AG10803 (cell line): ENCODE measurements at regions not wholly inside any gene's neighbourhood (a gene's known extent, or its start where the extent isn't known, plus 50 kb on each side); places are given as distances from the start of the nearest gene placed in this dataset.

Source experiments
- DNase-seq: peaks from one replicate; pipeline ENCODE4 v3.0.0; 2010; ENCODE audit warnings: low read depth
- H3K4me3 ChIP-seq: 2 replicates; pipeline ENCODE4 v1.5.1; 2011; ENCODE audit warnings: mild to moderate bottlenecking, low read length, control low read depth
- TF ChIP-seq, protein P1 (sequence below): conservative IDR thresholded peaks from 2 replicates; pipeline ENCODE4 v1.5.1; 2011; ENCODE audit warnings: mild to moderate bottlenecking, low read length, control low read depth, inconsistent platforms

DNA sequence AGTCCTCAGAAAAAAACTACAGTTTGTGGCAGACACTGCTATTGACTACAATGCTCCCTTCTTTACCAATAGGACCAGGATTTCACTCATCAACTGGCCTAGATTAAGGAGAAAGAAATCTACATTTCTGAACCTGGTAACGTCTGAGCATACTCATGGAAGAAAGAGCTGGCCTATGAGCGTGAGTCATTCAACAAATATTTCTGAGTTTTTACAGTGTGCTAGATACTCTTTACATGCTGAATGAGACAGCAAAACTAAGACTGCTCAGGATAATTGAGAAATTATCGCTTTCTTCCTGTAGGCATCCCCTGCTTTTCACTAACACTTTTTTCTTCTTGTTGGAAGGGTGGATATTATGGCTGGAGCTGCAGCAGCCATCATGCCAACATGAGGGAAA lies 609.7 kb downstream of the TNS3 start:
- DNase-seq, result peak; percentile 86
- no peak overlapping the region for H3K4me3 ChIP-seq
- TF ChIP-seq, protein P1, sequence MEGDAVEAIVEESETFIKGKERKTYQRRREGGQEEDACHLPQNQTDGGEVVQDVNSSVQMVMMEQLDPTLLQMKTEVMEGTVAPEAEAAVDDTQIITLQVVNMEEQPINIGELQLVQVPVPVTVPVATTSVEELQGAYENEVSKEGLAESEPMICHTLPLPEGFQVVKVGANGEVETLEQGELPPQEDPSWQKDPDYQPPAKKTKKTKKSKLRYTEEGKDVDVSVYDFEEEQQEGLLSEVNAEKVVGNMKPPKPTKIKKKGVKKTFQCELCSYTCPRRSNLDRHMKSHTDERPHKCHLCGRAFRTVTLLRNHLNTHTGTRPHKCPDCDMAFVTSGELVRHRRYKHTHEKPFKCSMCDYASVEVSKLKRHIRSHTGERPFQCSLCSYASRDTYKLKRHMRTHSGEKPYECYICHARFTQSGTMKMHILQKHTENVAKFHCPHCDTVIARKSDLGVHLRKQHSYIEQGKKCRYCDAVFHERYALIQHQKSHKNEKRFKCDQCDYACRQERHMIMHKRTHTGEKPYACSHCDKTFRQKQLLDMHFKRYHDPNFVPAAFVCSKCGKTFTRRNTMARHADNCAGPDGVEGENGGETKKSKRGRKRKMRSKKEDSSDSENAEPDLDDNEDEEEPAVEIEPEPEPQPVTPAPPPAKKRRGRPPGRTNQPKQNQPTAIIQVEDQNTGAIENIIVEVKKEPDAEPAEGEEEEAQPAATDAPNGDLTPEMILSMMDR, result no peak

DNA sequence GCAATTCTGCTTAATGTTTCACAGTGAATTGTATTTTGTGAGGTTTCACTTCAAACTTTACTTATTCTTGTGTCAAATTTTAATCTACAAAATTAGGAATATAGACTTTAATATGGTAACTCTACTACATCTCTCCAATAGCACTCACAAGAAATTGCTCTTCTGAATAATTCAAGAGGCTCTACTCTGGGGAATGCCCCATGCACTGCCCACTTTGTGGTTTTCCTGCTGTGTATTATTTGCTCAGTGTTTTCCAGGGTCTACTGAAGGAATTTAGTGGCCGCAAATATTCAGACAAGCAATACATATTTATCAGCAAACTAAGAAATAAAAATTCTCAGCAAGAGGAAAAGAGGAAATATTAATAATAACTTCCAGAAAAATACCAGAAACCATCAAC lies 611.4 kb downstream of the TNS3 start:
- TF ChIP-seq, protein P1, result no peak
- H3K4me3 ChIP-seq, result no peak overlapping the region
- DNase-seq, result no peak

DNA sequence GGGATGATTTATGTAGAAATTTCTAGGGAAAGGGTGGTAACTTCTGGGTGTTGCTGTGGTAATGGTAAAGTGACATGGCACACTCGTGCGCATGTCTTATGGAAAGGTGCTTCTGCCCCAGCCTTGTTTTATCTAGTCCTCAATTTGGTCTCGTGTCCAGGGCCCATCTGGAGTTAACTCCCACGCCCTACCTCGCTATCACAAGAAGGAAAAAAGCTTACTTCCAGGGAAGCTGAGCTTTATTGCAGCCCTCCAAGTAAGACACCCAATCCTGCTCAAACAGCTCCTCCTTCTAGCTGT lies 611.8 kb downstream of the TNS3 start:
- no peak for DNase-seq
- no peak overlapping the region for H3K4me3 ChIP-seq
- TF ChIP-seq, protein P1, result no peak

DNA sequence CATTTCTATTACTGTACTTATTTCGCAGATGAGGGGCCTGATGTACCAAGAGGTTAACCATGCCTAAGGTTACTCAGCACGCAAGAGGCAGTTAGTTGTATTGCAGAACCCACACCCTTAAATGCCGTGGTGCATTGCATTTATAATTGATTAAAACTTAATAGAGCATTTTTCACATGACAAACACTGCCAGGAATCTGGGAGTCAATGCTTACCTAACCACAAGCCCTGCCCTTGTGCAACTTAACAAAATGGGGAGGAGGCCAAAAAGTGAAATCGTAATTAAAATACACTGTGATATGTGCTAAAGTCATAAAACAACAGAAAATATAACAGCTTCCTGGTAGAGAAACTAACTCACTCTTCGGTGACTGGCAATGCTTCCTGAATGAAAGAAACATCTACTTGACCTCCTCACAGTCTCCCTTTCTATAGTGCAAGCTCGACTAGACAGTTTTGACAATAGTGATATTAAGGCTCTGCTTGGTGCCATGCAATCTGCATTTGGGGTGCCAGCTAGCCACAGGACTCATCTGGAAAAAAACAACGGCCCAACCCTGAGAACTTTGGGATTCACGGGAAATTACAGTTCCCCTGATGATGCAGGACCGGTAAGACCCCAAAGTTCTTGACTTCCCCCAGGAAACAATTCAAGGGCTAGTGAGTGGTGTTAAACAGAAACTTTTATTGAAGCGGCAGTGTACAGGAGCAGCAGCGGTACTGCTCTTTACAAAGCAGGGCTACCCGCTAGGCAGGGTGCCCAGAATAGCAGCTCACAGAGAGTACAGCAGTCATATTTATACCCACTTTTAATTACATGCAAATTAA lies 612.4 kb downstream of the TNS3 start:
- H3K4me3 ChIP-seq, result no peak overlapping the region
- DNase-seq, result peak; percentile 93
- TF ChIP-seq, protein P1, result no peak

DNA sequence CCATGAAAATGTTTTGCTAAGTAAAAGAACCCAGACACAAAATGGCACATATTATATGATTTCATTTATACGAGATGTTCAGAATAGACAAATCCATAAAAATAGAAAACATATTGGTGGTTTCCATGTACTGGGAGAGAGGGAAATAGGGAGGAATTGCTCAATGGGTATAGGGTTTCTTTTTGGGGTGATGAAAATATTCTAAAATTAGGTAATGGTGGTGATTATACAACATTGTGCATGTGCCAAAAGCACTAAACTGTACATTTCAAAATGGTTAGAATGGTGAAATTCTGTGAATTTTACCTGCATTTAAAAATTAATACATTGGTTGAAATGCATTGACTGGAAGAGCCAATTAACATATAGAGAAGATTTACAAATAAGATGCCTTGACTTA lies 613.9 kb downstream of the TNS3 start:
- no peak overlapping the region for H3K4me3 ChIP-seq
- TF ChIP-seq, protein P1, result no peak
- DNase-seq, result no peak

DNA sequence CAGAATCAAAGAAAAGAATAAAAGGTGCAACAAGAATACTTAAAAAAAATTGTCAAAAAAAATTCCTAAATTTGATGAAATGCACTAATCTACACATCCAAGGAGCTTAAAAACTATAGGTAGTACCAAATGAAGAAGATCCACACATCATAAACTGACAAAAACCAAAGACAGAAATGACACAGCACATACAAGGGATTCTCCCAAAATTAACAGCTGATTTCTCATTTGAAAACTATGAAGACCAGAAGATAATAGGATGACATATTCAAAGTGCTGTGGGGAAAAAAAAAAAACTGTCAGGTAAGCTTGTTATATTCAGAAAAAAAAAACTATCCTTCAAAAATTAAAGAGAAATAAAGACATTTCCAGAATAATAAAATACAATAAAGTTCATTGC lies 618.2 kb downstream of the TNS3 start:
- no peak overlapping the region for H3K4me3 ChIP-seq
- TF ChIP-seq, protein P1, result no peak
- no peak for DNase-seq

DNA sequence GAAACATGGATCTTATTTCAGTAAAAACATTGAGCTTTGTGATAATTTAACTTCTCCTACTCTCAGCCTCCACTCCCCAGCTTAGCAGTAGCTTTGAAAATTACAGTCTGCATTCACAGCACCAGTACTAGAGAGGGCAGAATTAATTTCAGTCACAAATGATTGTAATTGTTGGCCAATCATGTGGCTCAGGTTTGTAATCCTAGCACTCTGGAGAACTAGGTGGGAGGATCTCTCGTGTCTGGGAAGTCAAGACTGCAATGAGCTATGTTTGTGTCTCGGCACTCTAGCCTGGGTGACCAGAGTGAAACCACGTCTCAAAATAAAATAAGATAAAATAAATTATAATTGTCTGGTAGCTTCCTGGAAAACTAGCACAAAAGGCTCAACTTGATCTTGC lies 620.9 kb downstream of the TNS3 start:
- TF ChIP-seq, protein P1, result no peak
- H3K4me3 ChIP-seq, result no peak overlapping the region
- no peak for DNase-seq
